MG63 (cell line): ENCODE measurements at regions not wholly inside any gene's neighbourhood (a gene's known extent, or its start where the extent isn't known, plus 50 kb on each side); places are given as distances from the start of the nearest gene placed in this dataset.
"Not testable (repeated sequence)": the region's sequence is repeated elsewhere in the genome, so short reads cannot be mapped to it uniquely, and the experiment has no call there.

Experiments used
- DNase-seq: peaks from one replicate; pipeline ENCODE4 v3.0.0-alpha.2; 2020
- H3K27me3 ChIP-seq: fragments of 250-450 bp; sonication (Bioruptor Pico); 2 replicates; pipeline ENCODE4 v1.5.1; 2020; ENCODE audit warnings: mild to moderate bottlenecking, moderate library complexity
- H3K36me3 ChIP-seq: fragments of 250-450 bp; sonication (Bioruptor Pico); 2 replicates; pipeline ENCODE4 v1.5.1; 2020; ENCODE audit warnings: mild to moderate bottlenecking, moderate library complexity
- H3K4me3 ChIP-seq: fragments of 250-450 bp; sonication (Bioruptor Pico); 2 replicates; pipeline ENCODE4 v1.5.1; 2020; ENCODE audit warnings: mild to moderate bottlenecking, moderate library complexity
- H3K9me3 ChIP-seq: fragments of 250-450 bp; sonication (Bioruptor Pico); 2 replicates; pipeline ENCODE4 v1.5.1; 2020; ENCODE audit warnings: mild to moderate bottlenecking, moderate library complexity

GRCh38 chr4:164096766-164097518 lies 602.5 kb downstream of the TMA16 start:
- H3K4me3 ChIP-seq = no peak overlapping the region
- DNase-seq = no peak
- H3K27me3 ChIP-seq = no peaks in the 10 kb centered on the region
- no peaks in the 10 kb centered on the region for H3K36me3 ChIP-seq
- 0 out of 2 replicates have a peak, but pooled peaks cover 3% of the 10 kb centered on the region for H3K9me3 ChIP-seq

DNA sequence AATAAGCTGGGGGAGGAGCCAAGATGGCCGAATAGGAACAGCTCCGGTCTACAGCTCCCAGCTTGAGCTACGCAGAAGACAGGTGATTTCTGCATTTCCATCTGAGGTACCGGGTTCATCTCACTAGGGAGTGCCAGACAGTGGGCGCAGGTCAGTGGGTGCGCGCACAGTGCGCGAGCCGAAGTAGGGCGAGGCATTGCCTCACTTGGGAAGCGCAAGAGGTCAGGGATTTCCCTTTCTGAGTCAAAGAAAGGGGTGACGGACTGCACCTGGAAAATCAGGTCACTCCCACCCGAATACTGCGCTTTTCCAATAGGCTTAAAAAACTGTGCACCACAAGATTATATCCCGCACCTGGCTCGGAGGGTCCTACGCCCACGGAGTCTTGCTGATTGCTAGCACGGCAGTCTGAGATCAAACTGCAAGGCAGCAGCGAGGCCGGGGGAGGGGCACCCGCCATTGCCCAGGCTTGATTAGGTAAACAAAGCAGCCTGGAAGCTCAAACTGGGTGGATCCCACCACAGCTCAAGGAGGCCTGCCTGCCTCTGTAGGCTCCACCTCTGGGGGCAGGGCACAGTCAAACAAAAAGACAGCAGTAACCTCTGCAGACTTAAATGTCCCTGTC lies 606.4 kb downstream of the TMA16 start:
- H3K27me3 ChIP-seq, DNase-seq: not testable (repeated sequence)

DNA sequence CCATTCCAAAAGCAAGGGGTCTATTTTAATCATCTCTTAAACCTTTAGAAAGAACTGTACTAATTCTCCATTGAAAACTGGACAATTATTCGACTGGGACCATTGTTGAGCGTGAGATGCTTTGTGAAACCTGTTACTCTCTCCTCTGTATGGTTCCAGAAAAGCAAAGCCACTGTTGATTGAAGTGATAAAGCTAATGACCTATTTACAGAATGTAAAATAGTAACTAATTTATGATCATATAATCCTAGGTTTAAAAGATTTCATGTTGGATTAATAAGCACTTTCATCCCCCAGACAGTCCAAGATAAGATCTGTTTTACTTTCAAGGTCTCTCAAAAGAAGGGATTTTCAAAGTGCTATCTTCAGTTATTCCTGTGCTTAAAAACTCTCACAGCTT lies 614.5 kb downstream of the TMA16 start:
- no peak overlapping the region for H3K4me3 ChIP-seq
- no peak for DNase-seq
- peaks cover 4% of the 10 kb centered on the region; the same call in 1 of the 2 replicates for H3K9me3 ChIP-seq
- no peaks in the 10 kb centered on the region for H3K27me3 ChIP-seq
- no peaks in the 10 kb centered on the region for H3K36me3 ChIP-seq

More for the DNA sequence above, 606.4 kb downstream of the TMA16 start:
- not testable (repeated sequence) for H3K4me3 ChIP-seq, H3K36me3 ChIP-seq, H3K9me3 ChIP-seq

DNA sequence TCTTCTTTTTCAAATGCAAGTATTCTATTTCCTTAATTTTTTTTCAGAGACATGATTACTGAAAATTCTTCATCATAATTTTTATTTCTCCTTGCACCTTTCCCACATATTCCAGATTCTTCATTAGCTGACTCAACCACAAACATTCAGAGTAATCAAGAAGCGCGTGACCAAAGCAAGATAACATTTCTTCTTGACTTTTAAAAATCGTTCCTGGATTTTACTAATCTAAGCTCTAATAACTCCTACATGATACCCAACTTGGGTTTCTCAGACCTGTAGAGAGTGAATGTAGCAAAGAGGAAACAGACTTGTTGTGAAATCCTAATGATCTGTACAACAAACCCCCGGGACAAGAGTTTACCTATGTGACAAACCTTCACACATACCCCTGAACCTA lies 615.0 kb downstream of the TMA16 start:
- H3K36me3 ChIP-seq = no peaks in the 10 kb centered on the region
- H3K9me3 ChIP-seq = peaks cover 4% of the 10 kb centered on the region; the same call in 1 of the 2 replicates
- H3K4me3 ChIP-seq = no peak overlapping the region
- H3K27me3 ChIP-seq = no peaks in the 10 kb centered on the region
- DNase-seq = no peak

DNA sequence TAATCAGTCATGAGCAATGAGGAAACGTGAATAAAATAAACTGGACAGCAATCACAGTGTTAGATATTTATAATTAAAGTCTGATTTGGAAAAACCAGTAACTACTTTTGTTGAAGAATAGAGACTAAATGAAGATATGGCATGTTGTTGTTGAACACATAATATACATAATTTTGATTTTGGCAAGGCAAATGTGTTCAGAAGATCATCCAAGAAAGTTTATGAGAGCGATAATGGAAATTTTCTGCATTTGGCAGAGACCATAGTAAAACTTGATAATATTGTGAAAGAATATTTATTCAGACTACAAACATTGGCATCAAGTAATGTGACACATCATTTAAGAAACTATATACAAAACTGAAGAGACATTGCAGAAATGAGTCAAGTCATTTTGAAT lies 620.7 kb downstream of the TMA16 start:
- no peak for DNase-seq

GRCh38 chr4:164116286-164116685 lies 621.8 kb downstream of the TMA16 start:
- no peak overlapping the region for H3K4me3 ChIP-seq
- no peaks in the 10 kb centered on the region for H3K27me3 ChIP-seq
- DNase-seq = no peak
- no peaks in the 10 kb centered on the region for H3K9me3 ChIP-seq
- H3K36me3 ChIP-seq = no peaks in the 10 kb centered on the region

More for the DNA sequence above, 620.7 kb downstream of the TMA16 start:
- Histone ChIP-seq H3K36me3 (no peaks in the 10 kb centered on the region), H3K9me3 (no peaks in the 10 kb centered on the region), H3K27me3 (no peaks in the 10 kb centered on the region), H3K4me3 (no peak overlapping the region)

DNA sequence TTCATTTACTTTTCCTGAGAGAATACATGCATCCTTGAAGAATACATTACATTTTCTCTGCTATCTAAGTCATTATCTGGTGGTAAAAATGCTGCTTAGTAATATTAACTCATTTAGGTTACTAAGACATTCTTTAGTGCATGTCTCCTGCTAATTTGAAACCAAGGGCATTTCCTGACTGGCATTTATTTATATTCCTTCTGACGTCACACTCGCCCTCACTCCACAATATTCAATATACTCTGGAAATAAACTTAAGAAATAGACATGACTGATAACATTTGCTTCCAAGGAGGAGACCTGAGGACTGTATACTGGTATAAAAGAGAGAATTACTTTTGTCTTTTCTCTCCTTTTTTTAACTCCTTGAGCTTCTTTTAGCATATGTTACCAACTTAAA lies 619.5 kb upstream of the SMIM31 start:
- Histone ChIP-seq H3K9me3 (no peaks in the 10 kb centered on the region; the same call in 1 of the 2 replicates), H3K27me3 (no peaks in the 10 kb centered on the region), H3K36me3 (no peaks in the 10 kb centered on the region), H3K4me3 (no peak overlapping the region)
- DNase-seq = no peak

- no peaks in the 10 kb centered on the region for H3K27me3 ChIP-seq
- no peak overlapping the region for H3K4me3 ChIP-seq
- no peaks in the 10 kb centered on the region for H3K36me3 ChIP-seq
- H3K9me3 ChIP-seq = peaks cover 16% of the 10 kb centered on the region
- peak; percentile 85 for DNase-seq
Observed at GRCh38 chr4:164136180-164136616, 617.7 kb upstream of the SMIM31 start.

- no peak for DNase-seq
- no peaks in the 10 kb centered on the region for H3K27me3 ChIP-seq
- no peak overlapping the region for H3K4me3 ChIP-seq
- H3K36me3 ChIP-seq = no peaks in the 10 kb centered on the region
- peaks cover 26% of the 10 kb centered on the region for H3K9me3 ChIP-seq
Observed at GRCh38 chr4:164138521-164138920, 615.4 kb upstream of the SMIM31 start.

DNA sequence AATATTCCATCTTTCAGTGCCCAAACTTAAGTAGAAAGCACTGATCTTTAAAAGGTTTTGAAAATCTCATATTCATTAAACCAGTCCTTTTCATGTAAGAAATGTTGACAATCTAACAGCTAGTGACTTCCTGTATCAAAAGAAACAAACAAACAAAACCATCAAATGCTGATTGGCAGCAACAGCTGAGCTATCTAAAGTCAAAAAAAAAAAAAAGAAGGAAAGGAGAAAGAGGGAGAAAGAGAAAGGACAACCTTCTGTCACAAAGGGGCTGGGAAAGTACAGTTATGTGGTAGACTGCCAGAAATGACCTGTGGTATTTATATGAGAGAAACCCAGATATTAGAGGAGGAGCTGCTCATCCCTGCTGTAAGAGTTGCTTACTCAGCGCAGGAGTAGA lies 614.6 kb upstream of the SMIM31 start:
- H3K4me3 ChIP-seq = no peak overlapping the region

GRCh38 chr4:164141755-164142375 lies 612.1 kb upstream of the SMIM31 start:
- peaks cover 38% of the 10 kb centered on the region for H3K9me3 ChIP-seq
- not testable (repeated sequence) for H3K27me3 ChIP-seq, H3K4me3 ChIP-seq, DNase-seq, H3K36me3 ChIP-seq

More for the DNA sequence above, 614.6 kb upstream of the SMIM31 start:
- Histone ChIP-seq H3K27me3 (no peaks in the 10 kb centered on the region), H3K9me3 (peaks cover 34% of the 10 kb centered on the region), H3K36me3 (no peaks in the 10 kb centered on the region)
- no peak for DNase-seq

DNA sequence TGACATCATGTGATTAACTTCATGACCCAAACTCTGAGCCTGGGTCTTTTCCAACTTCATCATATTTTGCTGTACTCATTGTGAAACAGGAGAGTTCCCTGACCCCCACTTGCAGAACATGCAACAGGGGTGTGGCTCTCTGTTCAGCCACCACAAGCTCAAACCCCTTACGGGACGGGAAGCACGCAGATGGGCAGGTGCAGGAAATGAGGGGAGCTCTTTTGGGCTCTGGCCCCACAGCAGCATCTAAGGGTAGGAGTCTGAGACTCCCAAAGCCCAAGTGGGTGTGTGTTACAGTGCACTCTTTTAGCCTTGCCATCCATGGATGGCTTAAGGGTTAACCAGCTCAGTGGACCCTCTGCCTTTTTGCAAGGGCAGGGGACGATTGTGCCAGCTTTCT lies 599.5 kb upstream of the SMIM31 start:
- DNase-seq = no peak
- Histone ChIP-seq H3K27me3 (no peaks in the 10 kb centered on the region), H3K4me3 (no peak overlapping the region), H3K36me3 (no peaks in the 10 kb centered on the region), H3K9me3 (peaks cover 2% of the 10 kb centered on the region; the same call in 1 of the 2 replicates)

DNA sequence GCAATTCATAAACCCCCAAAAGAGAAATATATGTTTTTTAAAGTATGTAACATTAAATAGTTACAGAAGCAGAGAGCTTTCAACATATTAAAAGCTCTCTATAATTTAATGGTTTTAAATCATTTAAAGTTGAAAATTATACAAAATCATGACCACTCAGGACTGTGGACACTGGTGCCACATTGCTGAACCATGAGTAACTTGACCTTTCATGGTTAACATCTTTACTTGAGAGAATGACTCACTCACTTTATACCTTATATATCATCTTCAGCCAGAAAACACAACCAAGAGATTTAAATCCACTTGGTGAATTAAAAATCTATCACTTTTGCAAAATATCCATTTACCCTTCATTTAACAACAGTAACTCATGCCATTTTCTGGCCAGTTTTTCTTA lies 584.3 kb upstream of the SMIM31 start:
- Histone ChIP-seq H3K27me3 (no peaks in the 10 kb centered on the region), H3K36me3 (no peaks in the 10 kb centered on the region), H3K9me3 (peaks cover 49% of the 10 kb centered on the region), H3K4me3 (no peak overlapping the region)
- DNase-seq = peak; percentile 65

DNA sequence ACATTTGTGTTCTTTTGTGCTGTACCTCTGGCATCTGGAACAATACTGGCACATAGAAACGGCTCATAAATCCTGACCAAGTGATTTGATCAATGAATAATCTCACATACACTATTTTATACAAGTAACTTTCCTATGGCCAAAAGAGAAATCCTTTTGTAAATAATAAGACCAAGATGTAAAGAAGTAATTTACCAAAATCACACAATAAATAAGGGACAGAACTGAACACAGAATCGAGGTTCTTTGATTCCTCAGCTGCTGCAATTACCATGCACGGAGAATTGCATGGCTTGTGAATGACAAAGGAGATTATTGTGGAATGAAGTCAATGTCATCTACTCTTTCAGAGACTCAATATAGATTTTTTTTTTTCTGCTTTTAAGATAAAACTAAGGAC lies 576.8 kb upstream of the SMIM31 start:
- H3K9me3 ChIP-seq = peaks cover 14% of the 10 kb centered on the region
- no peak for DNase-seq

GRCh38 chr4:164177753-164178152 lies 576.2 kb upstream of the SMIM31 start:
- H3K4me3 ChIP-seq = no peak overlapping the region
- DNase-seq = no peak
- no peaks in the 10 kb centered on the region for H3K27me3 ChIP-seq
- peaks cover 11% of the 10 kb centered on the region for H3K9me3 ChIP-seq
- no peaks in the 10 kb centered on the region for H3K36me3 ChIP-seq

More for the DNA sequence above, 576.8 kb upstream of the SMIM31 start:
- no peak overlapping the region for H3K4me3 ChIP-seq
- H3K27me3 ChIP-seq = no peaks in the 10 kb centered on the region
- no peaks in the 10 kb centered on the region for H3K36me3 ChIP-seq

DNA sequence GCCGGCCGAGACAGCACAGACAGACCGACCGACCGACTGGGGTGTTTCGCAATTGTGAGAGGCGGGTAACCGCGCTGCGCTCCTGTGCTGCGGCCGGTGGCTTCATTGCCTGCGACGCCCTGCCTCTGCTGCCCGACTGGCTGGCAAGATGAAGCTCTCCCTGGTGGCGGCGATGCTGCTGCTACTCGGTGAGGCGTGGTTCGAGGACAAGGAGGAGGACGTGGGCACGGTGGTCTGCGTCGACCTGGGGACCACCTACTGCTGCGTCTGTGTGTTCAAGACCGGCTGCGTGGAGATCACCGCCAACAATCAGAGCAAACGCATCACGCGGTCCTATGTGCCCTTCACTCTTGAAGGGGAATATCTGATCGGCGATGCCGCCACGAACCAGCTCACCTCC lies 565.7 kb upstream of the SMIM31 start:
- Histone ChIP-seq H3K27me3 (no peaks in the 10 kb centered on the region), H3K36me3 (no peaks in the 10 kb centered on the region), H3K4me3 (no peak overlapping the region), H3K9me3 (no peaks in the 10 kb centered on the region)
- no peak for DNase-seq

GRCh38 chr4:164192844-164193243 lies 561.1 kb upstream of the SMIM31 start:
- no peak overlapping the region for H3K4me3 ChIP-seq
- no peak for DNase-seq
- no peaks in the 10 kb centered on the region for H3K27me3 ChIP-seq
- H3K9me3 ChIP-seq = no peaks in the 10 kb centered on the region
- no peaks in the 10 kb centered on the region for H3K36me3 ChIP-seq
